HG03571 (cell line): ENCODE measurements at regions not wholly inside any gene's neighbourhood (a gene's known extent, or its start where the extent isn't known, plus 50 kb on each side); places are given as distances from the start of the nearest gene placed in this dataset.
A peak's percentile ranks its signal among the peaks of the same experiment; 100 is the strongest.

Experiments used
- ATAC-seq: cut with Tn5 transposase; IDR thresholded peaks from one replicate; pipeline ENCODE4 v1.9.1; 2021; ENCODE audit not compliant: unreplicated experiment

GRCh38 chr14:39847852-39848251 lies 415.6 kb upstream of the FBXO33 start:
- no peak for ATAC-seq

GRCh38 chr14:39847194-39847593 lies 415.0 kb upstream of the FBXO33 start:
- ATAC-seq = no peak

- no peak for ATAC-seq
Measured at GRCh38 chr14:39843881-39844280, 411.6 kb upstream of the FBXO33 start.

- ATAC-seq = peak; percentile 68
Measured at GRCh38 chr14:39841088-39841487, 408.9 kb upstream of the FBXO33 start.

GRCh38 chr14:39827901-39828655 lies 395.8 kb upstream of the FBXO33 start:
- ATAC-seq = peak; percentile 99

- no peak for ATAC-seq
Measured at GRCh38 chr14:39812532-39813320, 380.5 kb upstream of the FBXO33 start.

GRCh38 chr14:39807271-39807670 lies 375.0 kb upstream of the FBXO33 start:
- no peak for ATAC-seq

- ATAC-seq = no peak
Measured at GRCh38 chr14:39784461-39784860, 352.2 kb upstream of the FBXO33 start.

GRCh38 chr14:39781466-39781865 lies 349.2 kb upstream of the FBXO33 start:
- no peak for ATAC-seq

GRCh38 chr14:39773387-39774126 lies 341.3 kb upstream of the FBXO33 start:
- ATAC-seq = no peak

GRCh38 chr14:39772627-39773026 lies 340.4 kb upstream of the FBXO33 start:
- no peak for ATAC-seq

GRCh38 chr14:39768589-39768988 lies 336.4 kb upstream of the FBXO33 start:
- ATAC-seq = peak; percentile 71

GRCh38 chr14:39766397-39767000 lies 334.3 kb upstream of the FBXO33 start:
- ATAC-seq = no peak

GRCh38 chr14:39765676-39766075 lies 333.4 kb upstream of the FBXO33 start:
- no peak for ATAC-seq

GRCh38 chr14:39763402-39763890 lies 331.2 kb upstream of the FBXO33 start:
- ATAC-seq = peak; percentile 64

GRCh38 chr14:39762576-39763401 lies 330.6 kb upstream of the FBXO33 start:
- peak; percentile 56 for ATAC-seq

GRCh38 chr14:39755269-39755878 lies 323.1 kb upstream of the FBXO33 start:
- peak; percentile 96 for ATAC-seq

GRCh38 chr14:39740454-39740853 lies 308.2 kb upstream of the FBXO33 start:
- ATAC-seq = no peak

- no peak for ATAC-seq
Measured at GRCh38 chr14:39739796-39740195, 307.6 kb upstream of the FBXO33 start.

GRCh38 chr14:39734306-39734705 lies 302.1 kb upstream of the FBXO33 start:
- ATAC-seq = no peak
